Small intestine (tissue), 7 donors: ENCODE measurements at regions not wholly inside any gene's neighbourhood (a gene's known extent, or its start where the extent isn't known, plus 50 kb on each side); places are given as distances from the start of the nearest gene placed in this dataset.
"Not testable (repeated sequence)": the region's sequence is repeated elsewhere in the genome, so short reads cannot be mapped to it uniquely, and the experiment has no call there.

ENCODE experiments used
- DNase-seq, 2 donors: peaks; one replicate each; pipeline versions ENCODE4 v3.0.0 to v3.0.0-alpha.2; 2013
- FAIRE-seq: peaks from 2 replicates; lab custom pipeline; 2012; peaks lifted over from hg19 to GRCh38; lab: Jason Lieb, UNC
- H3K27ac ChIP-seq, 3 donors: one replicate each; pipeline ENCODE4 v1.5.1; 2013; ENCODE audit warnings: low read length in 2 of 3, mild to moderate bottlenecking in 2 of 3, control low read depth in 1 of 3, inconsistent platforms in 1 of 3, low read depth in 1 of 3, moderate library complexity in 1 of 3
- H3K27me3 ChIP-seq, 3 donors: one replicate each; pipeline ENCODE4 v1.6.1; 2013; ENCODE audit warnings: low read length in 3 of 3, inconsistent platforms in 1 of 3; ENCODE audit not compliant: control insufficient read depth in 3 of 3, insufficient read depth in 3 of 3
- H3K36me3 ChIP-seq, 3 donors: one replicate each; pipeline ENCODE4 v1.6.1; 2013; ENCODE audit warnings: low read length in 3 of 3, inconsistent platforms in 1 of 3, low read depth in 1 of 3, mild to moderate bottlenecking in 1 of 3, moderate library complexity in 1 of 3; ENCODE audit not compliant: control insufficient read depth in 3 of 3, insufficient read depth in 2 of 3
- H3K4me1 ChIP-seq, 3 donors: one replicate each; pipeline ENCODE4 v1.6.1; 2013; ENCODE audit warnings: low read length in 2 of 3, inconsistent platforms in 1 of 3, low read depth in 1 of 3, mild to moderate bottlenecking in 1 of 3, moderate library complexity in 1 of 3; ENCODE audit not compliant: control insufficient read depth in 3 of 3, insufficient read depth in 2 of 3
- H3K4me3 ChIP-seq, 3 donors: one replicate each; pipeline ENCODE4 v1.5.1; 2013; ENCODE audit warnings: low read length in 3 of 3, control low read depth in 1 of 3, inconsistent platforms in 1 of 3, low read depth in 1 of 3, mild to moderate bottlenecking in 1 of 3, moderate library complexity in 1 of 3
- H3K9me3 ChIP-seq, 2 donors: one replicate each; pipeline ENCODE4 v1.6.1; 2013; ENCODE audit warnings: low read depth in 1 of 2, low read length in 1 of 2; ENCODE audit not compliant: control insufficient read depth in 2 of 2, insufficient read depth in 1 of 2
- WGBS, 3 donors: extraction: QIAGEN DNeasy Blood & Tissue Kit; methylation state at CpG; one replicate each; pipeline ENCODE4 v1.1.7; 2013; 5-methylcytosine and 5-hydroxymethylcytosine counted together
- donor health status: healthy with polysubstance abuse.
- donor health status: control.
- donor health status: control.
- donor health status: Bipolar disorder and iron deficiency.
- donor health status: healthy.

DNA sequence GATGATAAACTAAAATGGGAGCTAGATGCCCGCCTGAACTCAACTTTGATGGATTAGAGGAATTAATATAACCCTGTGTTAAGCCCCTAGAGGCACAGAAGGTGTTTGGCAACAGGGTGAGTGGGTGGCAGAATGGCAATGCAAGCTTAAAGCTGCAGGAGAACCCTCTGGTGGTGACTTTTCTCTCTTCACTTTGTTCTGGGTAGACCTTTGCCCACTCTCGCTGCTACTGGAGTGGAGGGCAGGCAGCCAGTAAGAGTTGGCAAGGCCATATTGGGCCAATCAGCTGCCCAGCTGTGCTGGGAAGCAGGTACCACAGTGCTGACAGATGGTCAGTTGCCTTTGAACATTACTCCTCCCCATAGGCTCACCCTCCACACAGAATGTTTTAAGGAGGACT is 468.2 kb downstream of the MMUT start:
- no peak for DNase-seq
- Histone ChIP-seq H3K9me3 (peaks cover 2 to 10% of the 10 kb centered on the region in 2 donors), H3K4me1 (no peaks in the 10 kb centered on the region), H3K4me3 (no peak overlapping the region), H3K27ac (no peak overlapping the region), H3K27me3 (no peaks in the 10 kb centered on the region), H3K36me3 (no peaks in the 10 kb centered on the region)
- FAIRE-seq, result no peak
- 35 to 51% (median 45%) methylated on average over 2 of the region's 2 CpGs for WGBS, 3 donors

DNA sequence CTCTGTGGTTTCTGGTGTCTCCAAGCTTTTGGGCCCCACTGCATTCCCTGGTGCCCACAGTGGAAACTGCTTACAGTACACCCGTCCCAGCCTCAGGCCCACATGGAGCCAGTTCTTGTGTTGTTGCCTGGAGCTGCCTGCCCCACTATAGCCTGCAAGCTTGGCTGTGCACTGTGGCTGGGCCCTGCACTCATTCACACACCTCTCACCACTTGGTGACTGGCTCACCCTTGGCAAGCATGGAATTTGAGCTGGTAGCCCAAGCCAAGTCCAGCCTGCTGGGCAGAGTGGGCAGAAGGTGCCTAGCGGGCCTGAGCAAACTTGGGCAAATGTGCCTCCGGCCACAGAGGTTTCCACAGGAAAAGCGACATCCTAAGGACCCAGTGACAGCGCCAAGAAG is 472.3 kb downstream of the MMUT start:
- DNase-seq, result no peak
- H3K4me3 ChIP-seq, result no peak overlapping the region
- no peaks in the 10 kb centered on the region for H3K36me3 ChIP-seq
- no peak overlapping the region for H3K27ac ChIP-seq
- H3K9me3 ChIP-seq, result peaks cover 2 to 29% of the 10 kb centered on the region in 2 donors
- WGBS, 3 donors, result 88 to 93% (median 91%) methylated on average over 5 of the region's 5 CpGs
- FAIRE-seq, result no peak
- H3K4me1 ChIP-seq, result no peaks in the 10 kb centered on the region
- no peaks in the 10 kb centered on the region for H3K27me3 ChIP-seq

DNA sequence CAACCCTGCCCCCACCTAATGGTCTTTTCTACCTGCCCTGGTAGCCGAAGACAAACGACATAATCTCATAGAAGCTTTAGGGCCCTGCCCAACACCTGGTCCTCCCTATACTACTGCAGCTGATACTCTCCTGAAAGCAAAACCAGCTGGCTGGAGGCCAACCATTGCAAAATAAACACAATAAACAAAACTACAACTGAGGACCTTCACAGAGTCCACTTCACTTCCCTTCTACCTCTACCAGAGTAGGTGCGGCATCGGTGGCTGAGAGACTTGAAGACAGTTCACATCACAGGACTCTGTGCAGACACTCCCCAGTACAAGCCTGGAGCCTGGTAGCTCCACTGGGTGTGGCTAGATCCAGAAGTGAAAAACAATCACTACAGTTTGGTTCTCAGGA is 476.2 kb downstream of the MMUT start:
- Histone ChIP-seq H3K27ac (no peak overlapping the region), H3K27me3 (no peaks in the 10 kb centered on the region), H3K36me3 (no peaks in the 10 kb centered on the region), H3K9me3 (peaks cover 2 to 32% of the 10 kb centered on the region in 2 donors), H3K4me1 (no peaks in the 10 kb centered on the region), H3K4me3 (no peak overlapping the region)
- 53 to 88% (median 72%) methylated on average over 4 of the region's 4 CpGs for WGBS, 3 donors
- FAIRE-seq (no peak), DNase-seq (no peak)

DNA sequence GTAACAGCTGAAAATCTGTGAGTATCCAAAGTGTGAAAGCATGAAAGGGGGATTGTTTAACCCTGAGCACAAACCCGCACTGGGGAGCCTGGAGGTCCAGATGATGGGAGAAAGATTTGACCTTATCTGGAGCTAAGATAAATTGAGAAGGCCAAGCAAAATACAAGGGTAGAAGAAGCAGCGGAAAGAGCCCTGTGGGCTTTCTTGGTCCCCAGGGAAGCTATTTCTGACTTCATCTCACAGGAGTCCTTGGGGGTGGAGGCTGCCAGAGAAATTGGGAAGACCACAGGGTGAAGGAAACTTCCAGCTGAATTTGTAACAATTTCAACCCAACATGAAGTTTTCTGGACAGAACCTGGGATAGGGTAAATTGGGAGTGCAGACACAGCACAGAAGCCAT is 476.9 kb downstream of the MMUT start:
- Histone ChIP-seq H3K36me3 (no peaks in the 10 kb centered on the region), H3K4me3 (no peak overlapping the region), H3K9me3 (peaks cover 2 to 32% of the 10 kb centered on the region in 2 donors), H3K27ac (no peak overlapping the region), H3K27me3 (no peaks in the 10 kb centered on the region), H3K4me1 (no peaks in the 10 kb centered on the region)
- FAIRE-seq (no peak), DNase-seq (no peak)
- WGBS, 3 donors, result 79 to 89% (median 82%) methylated on average over 2 of the region's 2 CpGs

DNA sequence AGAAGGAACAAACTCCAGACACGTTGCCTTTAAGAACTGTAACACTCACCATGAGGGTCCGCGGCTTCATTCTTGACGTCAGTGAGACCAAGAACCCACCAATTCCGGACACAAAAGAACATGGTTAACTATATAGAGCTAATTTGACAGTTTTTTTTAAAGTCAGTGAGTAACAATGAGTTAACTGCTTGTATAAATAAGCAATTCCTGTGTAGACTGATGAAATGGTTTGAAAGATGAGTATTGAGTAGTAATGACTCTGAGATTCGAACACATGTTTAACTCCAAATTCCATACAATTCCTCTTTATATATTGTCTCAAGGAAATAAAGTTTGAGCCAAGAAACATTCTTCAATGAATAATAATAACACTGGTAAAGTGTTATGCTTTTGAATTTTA is 478.0 kb downstream of the MMUT start:
- H3K27ac ChIP-seq, result no peak overlapping the region
- DNase-seq (no peak), FAIRE-seq (no peak)
- no peak overlapping the region for H3K4me3 ChIP-seq
- no peaks in the 10 kb centered on the region for H3K27me3 ChIP-seq
- 79 to 87% (median 83%) methylated on average over 6 of the region's 6 CpGs for WGBS, 3 donors
- no peaks in the 10 kb centered on the region for H3K4me1 ChIP-seq
- peaks cover 0 to 24% of the 10 kb centered on the region in 2 donors for H3K9me3 ChIP-seq
- H3K36me3 ChIP-seq, result no peaks in the 10 kb centered on the region

DNA sequence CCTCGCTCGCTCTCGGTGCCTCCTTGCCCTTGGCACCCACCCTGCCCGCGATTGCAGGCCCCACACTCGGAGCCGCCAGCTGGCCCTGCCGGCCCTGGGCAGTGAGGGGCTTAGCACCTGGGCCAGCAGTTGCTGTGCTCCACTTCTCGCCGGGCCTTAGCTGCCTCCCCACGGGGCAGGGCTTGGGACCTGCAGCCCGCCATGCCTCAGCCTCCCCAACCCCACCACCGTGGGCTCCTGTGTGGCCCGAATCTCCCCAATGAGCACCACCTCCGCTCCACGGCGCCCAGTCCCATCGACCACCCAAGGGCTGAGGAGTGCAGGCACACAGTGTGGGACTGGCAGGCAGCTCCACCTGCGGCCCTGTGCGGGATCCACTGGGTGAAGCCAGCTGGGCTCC is 479.1 kb downstream of the MMUT start:
- not testable (repeated sequence) for FAIRE-seq, DNase-seq, H3K27me3 ChIP-seq, H3K27ac ChIP-seq, H3K4me3 ChIP-seq, H3K4me1 ChIP-seq, H3K36me3 ChIP-seq
- WGBS, 3 donors, result 95 to 98% (median 96%) methylated on average over 20 of the region's 20 CpGs
- H3K9me3 ChIP-seq, result peaks cover 0 to 17% of the 10 kb centered on the region in 2 donors

DNA sequence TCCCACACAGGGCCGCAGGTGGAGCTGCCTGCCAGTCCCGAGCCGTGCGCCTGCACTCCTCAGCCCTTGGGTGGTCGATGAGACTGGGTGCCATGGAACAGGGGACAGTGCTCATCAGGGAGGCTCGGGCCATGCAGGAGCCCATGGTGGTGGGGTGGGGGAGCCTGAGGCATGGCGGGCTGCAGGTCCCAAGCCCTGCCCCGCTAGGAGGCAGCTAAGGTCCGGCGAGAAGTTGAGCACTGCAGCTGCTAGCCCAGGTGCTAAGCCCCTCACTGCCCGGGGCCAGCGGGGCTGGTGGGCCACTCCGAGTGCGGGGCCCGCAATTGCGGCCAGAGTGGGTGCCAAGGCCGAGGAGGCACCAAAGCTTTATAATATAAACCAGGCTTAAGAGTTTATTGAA is 479.7 kb downstream of the MMUT start:
- H3K4me1 ChIP-seq, result no peaks in the 10 kb centered on the region
- peaks cover 0 to 17% of the 10 kb centered on the region in 2 donors for H3K9me3 ChIP-seq
- no peak overlapping the region for H3K4me3 ChIP-seq
- FAIRE-seq (no peak), DNase-seq (no peak)
- no peak overlapping the region for H3K27ac ChIP-seq
- H3K27me3 ChIP-seq, result no peaks in the 10 kb centered on the region
- 91 to 96% (median 93%) methylated on average over 16 to 17 of the region's 17 CpGs for WGBS, 3 donors
- no peaks in the 10 kb centered on the region for H3K36me3 ChIP-seq

DNA sequence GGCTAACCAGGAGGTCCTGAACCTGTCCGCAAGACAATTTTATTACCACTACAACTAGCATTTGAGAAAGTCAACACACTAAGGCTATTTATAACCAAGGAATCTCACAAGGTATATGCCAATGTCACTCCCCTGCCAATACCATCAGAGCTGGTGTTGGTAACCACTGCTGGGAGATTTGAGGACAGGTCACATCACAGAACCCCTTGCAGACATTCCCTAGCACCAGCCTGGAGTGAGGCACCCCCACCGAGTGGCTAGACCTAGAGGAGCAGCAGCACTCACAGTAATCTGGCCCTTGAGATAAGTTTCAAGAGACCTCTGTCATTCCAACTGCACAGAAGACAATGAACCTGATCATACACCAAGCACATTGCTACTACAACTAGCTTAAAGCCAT is 483.2 kb downstream of the MMUT start:
- FAIRE-seq, result no peak
- DNase-seq, result no peak
- no peak overlapping the region for H3K27ac ChIP-seq
- H3K9me3 ChIP-seq, result peaks cover 0 to 3% of the 10 kb centered on the region in 2 donors
- no peaks in the 10 kb centered on the region for H3K4me1 ChIP-seq
- no peak overlapping the region for H3K4me3 ChIP-seq
- H3K36me3 ChIP-seq, result no peaks in the 10 kb centered on the region
- WGBS, 3 donors, result 78 to 81% (median 79%) methylated on average over 2 of the region's 2 CpGs
- H3K27me3 ChIP-seq, result no peaks in the 10 kb centered on the region

DNA sequence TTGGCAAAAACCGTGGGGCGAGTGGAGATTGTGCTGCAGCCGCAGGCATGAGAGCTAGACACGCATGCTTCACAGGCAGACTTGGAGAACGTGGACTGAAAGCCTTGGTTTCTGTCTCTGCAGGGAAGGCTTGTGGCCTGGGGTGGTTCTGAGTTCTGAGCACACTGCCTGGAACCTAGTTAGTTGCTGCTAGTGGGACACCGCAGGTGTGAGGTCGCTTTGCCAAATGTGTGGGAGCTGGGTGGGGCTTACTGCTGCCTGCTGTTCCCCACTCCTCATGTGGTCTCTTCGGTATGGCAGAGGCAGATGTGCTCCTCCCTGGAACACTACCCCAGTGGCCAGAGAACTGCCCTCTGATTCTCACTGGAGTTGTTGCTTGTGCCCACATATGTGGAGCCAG is 484.0 kb downstream of the MMUT start:
- DNase-seq (no peak), FAIRE-seq (no peak)
- no peaks in the 10 kb centered on the region for H3K4me1 ChIP-seq
- H3K9me3 ChIP-seq, result peaks cover 0 to 3% of the 10 kb centered on the region in 2 donors
- H3K27ac ChIP-seq, result no peak overlapping the region
- H3K4me3 ChIP-seq, result no peak overlapping the region
- no peaks in the 10 kb centered on the region for H3K27me3 ChIP-seq
- 84 to 93% (median 88%) methylated on average over 8 of the region's 8 CpGs for WGBS, 3 donors
- no peaks in the 10 kb centered on the region for H3K36me3 ChIP-seq
